ENCODE measurements at regions not wholly inside any gene's neighbourhood (a gene's known extent, or its start where the extent isn't known, plus 50 kb on each side); places are given as distances from the start of the nearest gene placed in this dataset.

- intact Hi-C loops (cut with DNase I; ENCODE audit: low total_unique reads): no loop called here
- H3K27ac ChIP-seq: no peak overlapping the region
- TF ChIP-seq CTCF (IDR thresholded peaks at IDR 0.05): no peak
- no peak for TF ChIP-seq POLR2A (IDR thresholded peaks at IDR 0.05)
Observed at GRCh38 chr7:144910411-144910810, 74.6 kb upstream of the TPK1 start.

GRCh38 chr7:144908943-144909556, 73.2 kb upstream of the TPK1 start:
- H3K4me1 ChIP-seq: no peaks in the 10 kb centered on the region
- H3K36me3 ChIP-seq: no peaks in the 10 kb centered on the region
- intact Hi-C loops (cut with DNase I; ENCODE audit: low total_unique reads): no loop called here
- no peaks in the 10 kb centered on the region for H3K9me3 ChIP-seq
- no peaks in the 10 kb centered on the region for H3K27me3 ChIP-seq
- no peak overlapping the region for H3K4me3 ChIP-seq
- no peak for DNase-seq
- H3K27ac ChIP-seq: no peak overlapping the region
- no peak for TF ChIP-seq POLR2A (IDR thresholded peaks at IDR 0.05)
- no peak for TF ChIP-seq CTCF (IDR thresholded peaks at IDR 0.05)

More at GRCh38 chr7:144910411-144910810, 74.6 kb upstream of the TPK1 start:
- no peak for DNase-seq
- Histone ChIP-seq H3K27me3 (no peaks in the 10 kb centered on the region), H3K9me3 (no peaks in the 10 kb centered on the region), H3K4me1 (no peaks in the 10 kb centered on the region), H3K36me3 (no peaks in the 10 kb centered on the region), H3K4me3 (no peak overlapping the region)

DNA sequence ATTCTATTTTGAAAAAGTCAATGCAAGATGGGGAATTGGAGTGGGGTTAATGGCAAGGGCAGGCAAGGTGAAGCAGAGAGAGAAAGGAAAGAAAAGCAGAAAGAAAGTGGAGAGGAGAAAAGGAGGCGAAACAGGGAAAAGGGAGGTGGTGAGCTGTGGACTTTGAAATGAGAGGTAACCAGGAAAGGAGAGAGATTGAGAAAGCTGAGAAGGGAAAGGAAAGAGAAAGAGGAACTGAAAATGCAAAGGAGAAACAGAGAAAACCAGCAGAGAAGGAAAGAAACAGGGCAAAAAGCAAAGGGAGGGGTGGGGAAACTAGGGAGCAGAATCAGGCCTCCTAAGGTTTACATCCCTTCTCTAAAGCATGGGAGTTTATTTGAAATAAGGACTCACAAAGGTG, 72.5 kb upstream of the TPK1 start:
- no peaks in the 10 kb centered on the region for H3K4me1 ChIP-seq
- intact Hi-C loops (cut with DNase I; ENCODE audit: low total_unique reads): no loop called here
- H3K9me3 ChIP-seq: no peaks in the 10 kb centered on the region
- TF ChIP-seq CTCF (IDR thresholded peaks at IDR 0.05): no peak
- TF ChIP-seq POLR2A (IDR thresholded peaks at IDR 0.05): no peak
- H3K4me3 ChIP-seq: no peak overlapping the region
- H3K36me3 ChIP-seq: no peaks in the 10 kb centered on the region
- H3K27ac ChIP-seq: no peak overlapping the region
- DNase-seq: no peak
- H3K27me3 ChIP-seq: no peaks in the 10 kb centered on the region

- H3K9me3 ChIP-seq: no peaks in the 10 kb centered on the region
- no peaks in the 10 kb centered on the region for H3K27me3 ChIP-seq
- H3K4me3 ChIP-seq: no peak overlapping the region
- no peaks in the 10 kb centered on the region for H3K36me3 ChIP-seq
- TF ChIP-seq POLR2A (IDR thresholded peaks at IDR 0.05) (no peak), CTCF (IDR thresholded peaks at IDR 0.05) (no peak)
- intact Hi-C loops (cut with DNase I; ENCODE audit: low total_unique reads): no loop called here
- no peak for DNase-seq
- H3K4me1 ChIP-seq: no peaks in the 10 kb centered on the region
- no peak overlapping the region for H3K27ac ChIP-seq
Observed at GRCh38 chr7:144907577-144907976, 71.7 kb upstream of the TPK1 start.

GRCh38 chr7:144903201-144903600, 67.3 kb upstream of the TPK1 start:
- no peaks in the 10 kb centered on the region for H3K27me3 ChIP-seq
- no peak for DNase-seq
- TF ChIP-seq POLR2A (IDR thresholded peaks at IDR 0.05): no peak
- no peak for TF ChIP-seq CTCF (IDR thresholded peaks at IDR 0.05)
- H3K27ac ChIP-seq: no peak overlapping the region
- H3K9me3 ChIP-seq: no peaks in the 10 kb centered on the region
- no peaks in the 10 kb centered on the region for H3K4me1 ChIP-seq
- H3K4me3 ChIP-seq: no peak overlapping the region
- H3K36me3 ChIP-seq: no peaks in the 10 kb centered on the region
- intact Hi-C loops (cut with DNase I; ENCODE audit: low total_unique reads): no loop called here
